ENCODE measurements at regions not wholly inside any gene's neighbourhood (a gene's known extent, or its start where the extent isn't known, plus 50 kb on each side); places are given as distances from the start of the nearest gene placed in this dataset.

DNA sequence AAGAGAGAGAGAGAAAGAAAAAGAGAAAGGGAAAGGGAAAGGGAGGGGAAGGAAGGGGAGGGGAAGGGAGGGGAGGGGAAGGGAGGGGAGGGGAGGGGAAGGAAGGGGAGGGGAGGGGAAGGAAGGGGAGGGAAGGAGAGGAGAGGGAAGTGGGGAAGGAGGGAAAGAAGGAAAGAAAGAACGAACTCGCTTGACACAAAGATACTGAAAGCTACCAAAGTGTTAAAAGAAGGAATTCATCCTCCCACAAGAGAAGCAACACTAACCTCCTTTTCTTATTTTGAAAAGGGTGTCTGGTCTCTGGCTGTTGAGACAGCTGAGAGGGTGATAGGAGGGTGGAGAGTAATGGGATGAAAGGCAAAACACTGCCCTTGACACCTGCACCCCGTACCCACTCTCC, 172.6 kb downstream of the SHANK2 start:
- TF ChIP-seq, protein P1, sequence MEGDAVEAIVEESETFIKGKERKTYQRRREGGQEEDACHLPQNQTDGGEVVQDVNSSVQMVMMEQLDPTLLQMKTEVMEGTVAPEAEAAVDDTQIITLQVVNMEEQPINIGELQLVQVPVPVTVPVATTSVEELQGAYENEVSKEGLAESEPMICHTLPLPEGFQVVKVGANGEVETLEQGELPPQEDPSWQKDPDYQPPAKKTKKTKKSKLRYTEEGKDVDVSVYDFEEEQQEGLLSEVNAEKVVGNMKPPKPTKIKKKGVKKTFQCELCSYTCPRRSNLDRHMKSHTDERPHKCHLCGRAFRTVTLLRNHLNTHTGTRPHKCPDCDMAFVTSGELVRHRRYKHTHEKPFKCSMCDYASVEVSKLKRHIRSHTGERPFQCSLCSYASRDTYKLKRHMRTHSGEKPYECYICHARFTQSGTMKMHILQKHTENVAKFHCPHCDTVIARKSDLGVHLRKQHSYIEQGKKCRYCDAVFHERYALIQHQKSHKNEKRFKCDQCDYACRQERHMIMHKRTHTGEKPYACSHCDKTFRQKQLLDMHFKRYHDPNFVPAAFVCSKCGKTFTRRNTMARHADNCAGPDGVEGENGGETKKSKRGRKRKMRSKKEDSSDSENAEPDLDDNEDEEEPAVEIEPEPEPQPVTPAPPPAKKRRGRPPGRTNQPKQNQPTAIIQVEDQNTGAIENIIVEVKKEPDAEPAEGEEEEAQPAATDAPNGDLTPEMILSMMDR (IDR thresholded peaks at IDR 0.05): no peak
- TF ChIP-seq POLR2A (IDR thresholded peaks at IDR 0.05): no peak
